ENCODE measurements at regions not wholly inside any gene's neighbourhood (a gene's known extent, or its start where the extent isn't known, plus 50 kb on each side); places are given as distances from the start of the nearest gene placed in this dataset.

DNA sequence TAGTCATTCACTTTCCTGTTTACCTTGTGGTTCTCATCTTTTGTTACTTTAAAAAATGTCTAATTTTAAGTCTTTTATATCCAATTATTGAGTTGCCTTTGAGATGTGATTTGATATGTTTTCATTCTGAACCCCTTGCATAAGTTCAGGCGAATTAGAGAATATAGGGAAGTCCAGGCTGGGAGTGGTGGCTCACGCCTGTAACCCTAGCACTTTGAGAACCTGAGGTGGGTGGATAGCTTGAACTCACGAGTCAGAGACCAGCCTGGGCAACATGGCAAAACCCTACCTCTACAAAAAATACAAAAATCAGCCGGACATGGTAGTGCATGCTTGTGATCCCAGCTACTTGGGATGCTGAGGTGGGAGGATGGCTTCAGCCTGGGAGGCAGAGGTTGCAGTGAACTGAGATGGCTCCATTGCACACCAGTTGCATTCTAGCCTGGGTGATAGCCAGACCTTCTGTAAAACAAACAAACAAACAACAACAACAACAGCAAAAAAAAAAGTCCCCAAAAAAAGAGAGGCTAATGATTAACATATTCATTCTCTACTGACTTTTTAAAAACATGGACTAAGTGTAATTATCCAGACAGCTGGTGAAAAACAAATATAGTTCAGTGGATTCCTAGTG is 451.1 kb upstream of the RGS6 start:
- ATAC-seq: no peak
- intact Hi-C loops (cut with DNase I): no loop called here

DNA sequence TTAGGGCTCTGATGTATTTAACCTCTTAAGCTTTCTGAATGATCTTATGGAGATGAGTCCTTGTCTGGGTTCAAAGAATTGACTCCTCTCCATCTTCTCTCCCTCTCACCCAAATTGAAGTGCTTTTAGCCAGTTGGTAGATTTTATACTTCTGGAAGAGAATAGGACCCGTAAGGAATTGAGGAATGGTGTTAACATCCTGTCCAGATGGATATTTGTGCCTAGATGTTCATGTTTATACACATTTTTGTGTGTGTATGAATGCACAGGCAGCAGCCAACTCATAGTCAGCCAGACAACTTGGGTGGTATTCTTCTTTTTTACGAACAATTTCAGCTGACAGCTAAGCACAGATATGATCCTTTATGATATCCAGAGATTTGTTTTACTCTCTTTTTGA is 449.6 kb upstream of the RGS6 start:
- WGBS (ENCODE audit: insufficient coverage, low coverage, low lambda C conversion rate, missing lambda C conversion rate): 83% methylated on average over 1 of the region's 2 CpGs
- ATAC-seq: no peak
- TF ChIP-seq, protein P1, sequence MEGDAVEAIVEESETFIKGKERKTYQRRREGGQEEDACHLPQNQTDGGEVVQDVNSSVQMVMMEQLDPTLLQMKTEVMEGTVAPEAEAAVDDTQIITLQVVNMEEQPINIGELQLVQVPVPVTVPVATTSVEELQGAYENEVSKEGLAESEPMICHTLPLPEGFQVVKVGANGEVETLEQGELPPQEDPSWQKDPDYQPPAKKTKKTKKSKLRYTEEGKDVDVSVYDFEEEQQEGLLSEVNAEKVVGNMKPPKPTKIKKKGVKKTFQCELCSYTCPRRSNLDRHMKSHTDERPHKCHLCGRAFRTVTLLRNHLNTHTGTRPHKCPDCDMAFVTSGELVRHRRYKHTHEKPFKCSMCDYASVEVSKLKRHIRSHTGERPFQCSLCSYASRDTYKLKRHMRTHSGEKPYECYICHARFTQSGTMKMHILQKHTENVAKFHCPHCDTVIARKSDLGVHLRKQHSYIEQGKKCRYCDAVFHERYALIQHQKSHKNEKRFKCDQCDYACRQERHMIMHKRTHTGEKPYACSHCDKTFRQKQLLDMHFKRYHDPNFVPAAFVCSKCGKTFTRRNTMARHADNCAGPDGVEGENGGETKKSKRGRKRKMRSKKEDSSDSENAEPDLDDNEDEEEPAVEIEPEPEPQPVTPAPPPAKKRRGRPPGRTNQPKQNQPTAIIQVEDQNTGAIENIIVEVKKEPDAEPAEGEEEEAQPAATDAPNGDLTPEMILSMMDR (IDR thresholded peaks at IDR 0.05): no peak
- no peak for TF ChIP-seq POLR2A (IDR thresholded peaks at IDR 0.05)
- no peaks in the 10 kb centered on the region for H3K4me1 ChIP-seq
- DNase-seq: no peak
- no peaks in the 10 kb centered on the region for H3K27me3 ChIP-seq
- intact Hi-C loops (cut with DNase I): no loop called here
- H3K4me3 ChIP-seq: no peak overlapping the region
- no peaks in the 10 kb centered on the region for H3K36me3 ChIP-seq
- no peak overlapping the region for H3K27ac ChIP-seq
- no peaks in the 10 kb centered on the region for H3K9me3 ChIP-seq

More for the DNA sequence above, 451.1 kb upstream of the RGS6 start:
- Histone ChIP-seq H3K27ac (no peak overlapping the region), H3K4me3 (no peak overlapping the region), H3K9me3 (no peaks in the 10 kb centered on the region), H3K27me3 (no peaks in the 10 kb centered on the region), H3K36me3 (no peaks in the 10 kb centered on the region), H3K4me1 (no peaks in the 10 kb centered on the region)
- WGBS (ENCODE audit: insufficient coverage, low coverage, low lambda C conversion rate, missing lambda C conversion rate): 79% methylated on average over 3 of the region's 4 CpGs
- no peak for TF ChIP-seq POLR2A (IDR thresholded peaks at IDR 0.05)
- TF ChIP-seq, protein P1 (IDR thresholded peaks at IDR 0.05): no peak
- no peak for DNase-seq

DNA sequence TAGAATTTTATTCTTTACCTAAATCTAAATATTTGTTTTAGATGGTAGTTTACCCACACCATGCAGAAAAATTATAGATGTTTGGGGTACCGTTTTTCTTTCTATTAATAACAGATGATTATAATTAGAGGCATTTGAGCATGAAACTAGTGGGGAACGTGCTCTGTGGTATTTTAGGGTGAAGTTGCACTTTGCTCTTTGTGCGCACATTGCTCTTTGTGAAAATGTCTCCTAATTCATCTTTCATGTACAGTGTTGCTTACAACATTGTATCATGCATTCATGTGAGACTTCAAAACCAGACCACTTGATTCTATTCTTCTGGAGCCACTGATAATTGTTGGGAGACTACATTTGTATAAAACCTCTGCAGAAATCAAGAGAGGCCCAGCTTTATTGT is 449.1 kb upstream of the RGS6 start:
- intact Hi-C loops (cut with DNase I): no loop called here

DNA sequence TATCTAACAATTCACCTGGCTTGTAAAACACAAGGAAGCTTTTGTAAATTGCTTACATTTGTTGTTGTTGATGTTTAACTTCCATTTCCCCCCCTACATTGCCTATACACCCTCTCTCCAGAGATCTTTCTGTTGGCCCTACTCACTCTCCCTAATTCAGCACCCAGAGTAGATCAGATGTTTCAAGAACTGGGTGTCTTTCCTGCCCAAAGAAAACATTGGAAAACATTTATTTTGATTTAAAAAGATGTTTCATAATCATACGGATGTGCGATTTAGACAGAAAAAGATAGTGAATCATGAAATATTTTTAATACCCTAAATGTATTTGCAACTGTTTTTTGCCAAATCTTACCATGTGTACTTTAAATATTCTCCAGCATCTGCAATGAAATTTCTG is 446.4 kb upstream of the RGS6 start:
- no peak overlapping the region for H3K27ac ChIP-seq
- no peaks in the 10 kb centered on the region for H3K36me3 ChIP-seq
- H3K9me3 ChIP-seq: no peaks in the 10 kb centered on the region
- DNase-seq: no peak
- no peak for TF ChIP-seq POLR2A (IDR thresholded peaks at IDR 0.05)
- TF ChIP-seq, protein P1 (IDR thresholded peaks at IDR 0.05): no peak
- H3K4me1 ChIP-seq: no peaks in the 10 kb centered on the region
- intact Hi-C loops (cut with DNase I): no loop called here
- no peaks in the 10 kb centered on the region for H3K27me3 ChIP-seq
- WGBS (ENCODE audit: insufficient coverage, low coverage, low lambda C conversion rate, missing lambda C conversion rate): 93% methylated on average over 2 of the region's 2 CpGs
- H3K4me3 ChIP-seq: no peak overlapping the region
- no peak for ATAC-seq

More for the DNA sequence above, 449.1 kb upstream of the RGS6 start:
- H3K27me3 ChIP-seq: no peaks in the 10 kb centered on the region
- no peak overlapping the region for H3K4me3 ChIP-seq
- no peaks in the 10 kb centered on the region for H3K36me3 ChIP-seq
- TF ChIP-seq POLR2A (IDR thresholded peaks at IDR 0.05): no peak
- TF ChIP-seq, protein P1 (IDR thresholded peaks at IDR 0.05): no peak
- no peak for DNase-seq
- H3K4me1 ChIP-seq: no peaks in the 10 kb centered on the region
- H3K9me3 ChIP-seq: no peaks in the 10 kb centered on the region
- 91% methylated on average over 3 of the region's 3 CpGs for WGBS (ENCODE audit: insufficient coverage, low coverage, low lambda C conversion rate, missing lambda C conversion rate)
- ATAC-seq: no peak
- H3K27ac ChIP-seq: no peak overlapping the region

DNA sequence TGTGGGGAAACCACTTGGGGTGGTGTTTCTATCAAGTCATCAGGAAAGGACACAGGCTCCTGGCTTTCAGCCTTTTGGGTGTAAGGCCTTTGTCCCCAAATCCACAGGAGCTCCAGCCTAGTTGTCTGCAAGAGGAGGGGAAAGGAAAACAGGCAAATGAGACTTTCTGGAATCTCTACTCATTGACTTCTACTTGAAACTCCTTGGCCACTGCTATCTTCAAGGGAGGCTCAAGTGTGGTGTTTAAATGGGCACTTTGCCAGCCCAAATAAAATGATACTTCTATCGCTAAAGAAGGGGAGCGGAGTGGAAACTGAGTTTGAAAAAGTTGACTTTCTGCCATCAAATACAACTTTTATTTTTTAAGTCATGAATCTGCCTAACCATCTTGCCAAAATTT is 445.9 kb upstream of the RGS6 start:
- WGBS (ENCODE audit: insufficient coverage, low coverage, low lambda C conversion rate, missing lambda C conversion rate): 100% methylated on average over 2 of the region's 2 CpGs
- Histone ChIP-seq H3K27ac (no peak overlapping the region), H3K27me3 (no peaks in the 10 kb centered on the region), H3K36me3 (no peaks in the 10 kb centered on the region), H3K9me3 (no peaks in the 10 kb centered on the region), H3K4me3 (no peak overlapping the region), H3K4me1 (no peaks in the 10 kb centered on the region)
- no peak for DNase-seq
- ATAC-seq: no peak
- TF ChIP-seq POLR2A (IDR thresholded peaks at IDR 0.05): no peak
- TF ChIP-seq, protein P1 (IDR thresholded peaks at IDR 0.05): no peak
- intact Hi-C loops (cut with DNase I): no loop called here

Measured in right lobe of liver (tissue), 6 donors.